CD4-positive, alpha-beta memory T cell (primary cell): ENCODE measurements at regions not wholly inside any gene's neighbourhood (a gene's known extent, or its start where the extent isn't known, plus 50 kb on each side); places are given as distances from the start of the nearest gene placed in this dataset.

ENCODE experiments used
- CTCF ChIA-PET: fragments of 350-600 bp; sonication (Branson Sonifier 250); formaldehyde crosslinking; loops from one replicate; lab custom pipeline; 2021; ENCODE audit warnings: inconsistent platforms; ENCODE audit not compliant: partially characterized antibody; lab: Charles Lee
- POLR2A ChIA-PET: fragments of 350-600 bp; sonication (Branson Sonifier 250); formaldehyde crosslinking; loops from one replicate; lab custom pipeline; 2021; ENCODE audit not compliant: partially characterized antibody; lab: Charles Lee
- DNase-seq, 5 donors: peaks; one replicate each; pipeline versions ENCODE4 v3.0.0 to v3.0.0-alpha.2; 2020 to 2022; ENCODE audit warnings: mixed read lengths in 1 of 5
- H3K27ac ChIP-seq: one replicate; pipeline ENCODE4 v1.7.0; 2013; ENCODE audit warnings: low read depth, low read length
- H3K27me3 ChIP-seq: 2 replicates; pipeline ENCODE4 v1.7.0; 2013; ENCODE audit warnings: mild to moderate bottlenecking, low read length, moderate library complexity; ENCODE audit not compliant: insufficient read depth
- H3K36me3 ChIP-seq: 2 replicates; pipeline ENCODE4 v1.7.0; 2013; ENCODE audit warnings: mild to moderate bottlenecking, low read length, moderate library complexity; ENCODE audit not compliant: insufficient read depth
- H3K4me1 ChIP-seq: 2 replicates; pipeline ENCODE4 v1.7.0; 2013; ENCODE audit warnings: mild to moderate bottlenecking, low read length, moderate library complexity; ENCODE audit not compliant: insufficient read depth
- H3K4me3 ChIP-seq, 2 donors: one replicate each; pipeline ENCODE4 v1.7.0; 2013; ENCODE audit warnings: low read length in 2 of 2, mild to moderate bottlenecking in 1 of 2
- H3K9me3 ChIP-seq, 2 donors: one replicate each; pipeline ENCODE4 v1.7.0; 2013; ENCODE audit warnings: low read length in 2 of 2, control low read depth in 1 of 2; ENCODE audit not compliant: control insufficient read depth in 1 of 2
- H3K27ac Mint-ChIP-seq, 7 donors: one replicate each; pipeline ENCODE4 v1.8.0; 2020 to 2021; ENCODE audit warnings: mixed read lengths in 7 of 7, mild to moderate bottlenecking in 6 of 7, inconsistent platforms in 3 of 7, moderate library complexity in 3 of 7
- H3K27me3 Mint-ChIP-seq, 2 donors: one replicate each; pipeline ENCODE4 v1.8.0; 2020 to 2021; ENCODE audit warnings: mixed read lengths in 2 of 2
- H3K36me3 Mint-ChIP-seq, 2 donors: one replicate each; pipeline ENCODE4 v1.8.0; 2020 to 2021; ENCODE audit warnings: mixed read lengths in 2 of 2, inconsistent platforms in 1 of 2, mild to moderate bottlenecking in 1 of 2
- H3K4me1 Mint-ChIP-seq, 4 donors: one replicate each; pipeline ENCODE4 v1.8.0; 2020 to 2021; ENCODE audit warnings: mixed read lengths in 4 of 4, mild to moderate bottlenecking in 1 of 4
- H3K4me3 Mint-ChIP-seq, 8 donors: one replicate each; pipeline ENCODE4 v1.8.0; 2020 to 2021; ENCODE audit warnings: mixed read lengths in 8 of 8, mild to moderate bottlenecking in 7 of 8, moderate library complexity in 6 of 8, inconsistent platforms in 3 of 8
- H3K9me3 Mint-ChIP-seq, 8 donors: one replicate each; pipeline ENCODE4 v1.8.0; 2020 to 2021; ENCODE audit warnings: mixed read lengths in 8 of 8, mild to moderate bottlenecking in 5 of 8, inconsistent platforms in 3 of 8, moderate library complexity in 1 of 8
- intact Hi-C: fragments of 100-400 bp; cut with micrococcal nuclease; formaldehyde crosslinking; loops from one replicate; pipeline ENCODE4 v1.15.1; 2023

DNA sequence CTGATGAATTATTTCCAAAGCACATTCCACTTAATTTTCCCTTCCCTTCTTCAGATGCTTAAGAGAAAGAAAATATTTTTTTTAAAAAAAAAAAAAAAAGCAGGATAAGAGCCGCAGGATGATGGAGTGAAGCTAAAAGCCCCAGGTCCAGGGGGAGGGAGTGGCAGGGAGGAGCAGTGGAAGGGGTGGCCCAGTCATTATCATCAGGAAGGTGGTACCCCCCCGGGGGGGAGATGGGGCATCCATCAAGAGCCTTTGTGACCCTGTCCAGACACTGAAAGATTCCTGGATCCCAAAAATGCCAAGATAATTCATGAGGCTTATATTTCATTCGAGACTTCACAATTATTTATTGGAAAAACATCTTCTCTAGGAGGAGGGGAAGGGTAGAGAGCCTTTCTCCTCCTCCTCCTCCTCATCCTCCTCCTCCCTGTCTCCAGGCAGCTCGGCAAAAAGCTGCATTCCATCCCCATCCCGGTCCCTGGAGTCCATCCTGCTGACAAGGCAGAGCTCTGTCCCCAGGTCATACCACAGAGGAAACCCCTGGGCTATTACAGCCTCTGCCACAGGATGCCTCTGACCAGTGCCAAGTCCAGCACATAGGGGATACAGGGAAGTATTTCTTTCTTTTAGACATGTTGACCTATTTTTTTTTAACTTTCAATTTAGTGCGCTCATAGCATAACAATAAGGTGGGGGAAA lies 125.3 kb downstream of the TWIST2 start:
- Histone ChIP-seq H3K27me3 (no peaks in the 10 kb centered on the region), H3K36me3 (no peaks in the 10 kb centered on the region), H3K9me3 (peaks cover 0 to 4% of the 10 kb centered on the region in 2 donors), H3K27ac (no peak overlapping the region), H3K4me1 (no peaks in the 10 kb centered on the region), H3K4me3 (no peak overlapping the region)
- no peaks in the 10 kb centered on the region for H3K4me1 Mint-ChIP-seq
- DNase-seq: no peak
- peaks cover 0 to 22% (median 14%) of the 10 kb centered on the region in 8 donors for H3K9me3 Mint-ChIP-seq
- H3K4me3 Mint-ChIP-seq: no peak overlapping the region
- no peak overlapping the region for H3K27ac Mint-ChIP-seq
- H3K36me3 Mint-ChIP-seq: peaks cover 0 to 4% of the 10 kb centered on the region in 2 donors
- ChIA-PET CTCF (interaction anchor here (1.3 kb wide), 1 partner anchor 10 kb away, joined by 6 read pairs; no protein-coding TSS in a partner anchor), POLR2A (no interaction called here)
- peaks cover 6 to 19% of the 10 kb centered on the region in 2 donors for H3K27me3 Mint-ChIP-seq
- intact Hi-C loops: no loop called here

DNA sequence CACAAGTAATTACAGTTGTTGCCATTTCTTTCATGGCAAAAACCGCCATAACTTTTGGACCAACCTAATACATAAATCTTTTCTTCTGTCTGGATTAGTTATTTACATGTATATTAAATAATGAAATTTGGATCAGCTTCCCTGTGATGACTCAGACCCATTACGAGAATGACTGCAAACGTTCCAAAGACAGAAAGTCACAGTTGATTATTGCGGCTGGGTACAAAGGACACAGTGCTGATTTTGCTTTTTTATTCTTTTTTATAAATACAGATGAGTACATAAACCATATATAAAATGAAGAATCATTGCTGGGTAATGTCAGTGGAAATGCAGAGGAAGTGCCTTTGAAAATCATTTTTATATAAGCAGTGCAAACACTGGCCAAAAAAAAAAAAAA lies 126.2 kb downstream of the TWIST2 start:
- no peak overlapping the region for H3K4me3 Mint-ChIP-seq
- CTCF ChIA-PET: interaction anchor here (0.7 kb wide), 1 partner anchor 885 kb away, joined by 3 read pairs; no protein-coding TSS in a partner anchor

DNA sequence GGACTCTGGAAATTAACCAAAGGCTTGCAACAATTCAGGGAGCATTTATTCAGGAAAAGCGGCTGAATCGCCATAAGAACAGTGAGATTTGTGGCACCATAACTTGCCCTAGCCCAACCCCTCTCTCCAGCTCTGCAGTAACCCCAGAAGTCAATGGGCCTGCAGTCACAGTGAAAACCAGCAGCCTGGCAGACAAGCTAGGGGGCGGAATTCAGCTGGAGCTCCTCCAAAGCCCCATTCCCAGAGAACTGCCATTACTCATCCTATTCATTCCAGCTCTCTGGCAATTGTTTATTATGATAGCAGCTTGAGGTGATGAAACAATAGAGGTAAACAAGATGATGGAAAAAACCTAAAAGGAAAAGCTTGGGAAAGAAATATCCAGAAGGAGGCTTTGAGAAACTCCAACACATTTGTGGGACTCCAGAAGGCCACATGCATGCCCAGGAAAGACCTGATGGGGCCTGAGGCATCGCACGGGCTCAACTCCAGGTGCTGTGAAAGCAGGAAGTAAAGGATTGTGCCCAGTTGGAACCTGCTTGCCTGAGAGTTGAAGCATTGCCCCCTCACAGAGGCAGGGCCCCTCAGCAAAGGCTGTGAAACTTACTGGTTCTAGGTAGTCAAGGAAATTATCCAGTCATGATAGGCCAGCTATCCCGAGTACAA lies 126.7 kb downstream of the TWIST2 start:
- Histone ChIP-seq H3K27me3 (no peaks in the 10 kb centered on the region), H3K36me3 (no peaks in the 10 kb centered on the region), H3K9me3 (peaks cover 0 to 4% of the 10 kb centered on the region in 2 donors), H3K4me1 (no peaks in the 10 kb centered on the region), H3K27ac (no peak overlapping the region), H3K4me3 (no peak overlapping the region)
- DNase-seq: no peak
- ChIA-PET POLR2A (no interaction called here), CTCF (interaction anchor here (0.7 to 1.3 kb wide), 2 partner anchors 10 to 885 kb away, joined by 3 read pairs; no protein-coding TSS in a partner anchor)
- peaks cover 0 to 4% of the 10 kb centered on the region in 2 donors for H3K36me3 Mint-ChIP-seq
- H3K9me3 Mint-ChIP-seq: peaks cover 0 to 24% (median 15%) of the 10 kb centered on the region in 8 donors
- peaks cover 4 to 15% of the 10 kb centered on the region in 2 donors for H3K27me3 Mint-ChIP-seq
- H3K4me3 Mint-ChIP-seq: no peak overlapping the region
- no peaks in the 10 kb centered on the region for H3K4me1 Mint-ChIP-seq
- intact Hi-C loops: no loop called here
- no peak overlapping the region for H3K27ac Mint-ChIP-seq

More for the DNA sequence above, 126.2 kb downstream of the TWIST2 start:
- Mint-ChIP-seq H3K27ac (no peak overlapping the region), H3K4me1 (no peaks in the 10 kb centered on the region), H3K27me3 (peaks cover 6 to 19% of the 10 kb centered on the region in 2 donors), H3K9me3 (peaks cover 0 to 22% (median 14%) of the 10 kb centered on the region in 8 donors), H3K36me3 (peaks cover 0 to 4% of the 10 kb centered on the region in 2 donors)
- H3K9me3 ChIP-seq: peaks cover 0 to 4% of the 10 kb centered on the region in 2 donors
- POLR2A ChIA-PET: no interaction called here
- H3K36me3 ChIP-seq: no peaks in the 10 kb centered on the region
- DNase-seq: no peak
- intact Hi-C loops: no loop called here
- no peak overlapping the region for H3K4me3 ChIP-seq
- H3K27me3 ChIP-seq: no peaks in the 10 kb centered on the region
- H3K27ac ChIP-seq: no peak overlapping the region
- no peaks in the 10 kb centered on the region for H3K4me1 ChIP-seq

DNA sequence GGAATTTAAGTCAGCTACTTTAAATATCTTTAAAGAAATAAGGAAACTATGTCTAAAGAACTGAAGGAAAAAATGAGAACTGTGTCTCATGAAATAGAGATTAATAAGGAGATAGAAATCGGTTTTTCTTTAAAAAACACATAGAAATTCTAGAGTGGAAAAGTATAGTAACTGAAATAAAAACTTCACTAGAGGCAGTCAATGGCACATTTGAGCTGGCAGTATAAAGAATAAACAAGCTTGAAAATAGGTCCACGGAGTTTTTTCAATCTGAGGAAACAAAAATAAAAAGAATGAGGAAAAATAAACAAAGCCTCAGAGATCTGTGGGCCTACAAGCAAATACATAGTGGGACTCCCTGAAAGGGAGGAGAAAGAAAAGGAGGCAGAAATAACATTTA lies 127.5 kb downstream of the TWIST2 start:
- no peaks in the 10 kb centered on the region for H3K4me1 Mint-ChIP-seq
- Histone ChIP-seq H3K4me3 (no peak overlapping the region), H3K4me1 (no peaks in the 10 kb centered on the region), H3K27me3 (no peaks in the 10 kb centered on the region), H3K27ac (no peak overlapping the region), H3K9me3 (peaks cover 0 to 4% of the 10 kb centered on the region in 2 donors), H3K36me3 (no peaks in the 10 kb centered on the region)
- ChIA-PET CTCF (interaction anchor here (1.3 kb wide), 1 partner anchor 9 kb away, joined by 3 read pairs; no protein-coding TSS in a partner anchor), POLR2A (no interaction called here)
- H3K9me3 Mint-ChIP-seq: peaks cover 0 to 26% (median 15%) of the 10 kb centered on the region in 8 donors
- no peak for DNase-seq
- peaks cover 0 to 4% of the 10 kb centered on the region in 2 donors for H3K36me3 Mint-ChIP-seq
- intact Hi-C loops: no loop called here
- peaks cover 4 to 16% of the 10 kb centered on the region in 2 donors for H3K27me3 Mint-ChIP-seq
- H3K27ac Mint-ChIP-seq: no peak overlapping the region
- no peak overlapping the region for H3K4me3 Mint-ChIP-seq

DNA sequence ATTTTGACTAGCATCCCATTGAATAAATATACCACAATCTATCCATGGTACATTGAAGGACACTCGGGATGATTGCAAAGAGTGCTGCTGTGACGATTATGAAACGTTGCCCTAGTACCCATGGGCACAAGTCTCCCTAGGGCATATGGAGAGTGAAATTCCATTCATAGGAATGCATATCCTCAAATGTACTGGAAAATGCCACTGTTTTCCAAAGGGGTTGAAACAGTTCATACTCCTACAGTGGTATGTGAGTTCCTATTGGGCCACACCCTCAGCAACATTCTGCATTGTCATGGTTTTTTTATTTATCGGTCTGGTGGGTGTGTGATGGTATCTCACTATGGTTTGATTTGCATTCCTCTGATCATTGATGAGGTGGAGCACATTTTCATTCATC lies 130.6 kb downstream of the TWIST2 start:
- intact Hi-C loops: no loop called here

DNA sequence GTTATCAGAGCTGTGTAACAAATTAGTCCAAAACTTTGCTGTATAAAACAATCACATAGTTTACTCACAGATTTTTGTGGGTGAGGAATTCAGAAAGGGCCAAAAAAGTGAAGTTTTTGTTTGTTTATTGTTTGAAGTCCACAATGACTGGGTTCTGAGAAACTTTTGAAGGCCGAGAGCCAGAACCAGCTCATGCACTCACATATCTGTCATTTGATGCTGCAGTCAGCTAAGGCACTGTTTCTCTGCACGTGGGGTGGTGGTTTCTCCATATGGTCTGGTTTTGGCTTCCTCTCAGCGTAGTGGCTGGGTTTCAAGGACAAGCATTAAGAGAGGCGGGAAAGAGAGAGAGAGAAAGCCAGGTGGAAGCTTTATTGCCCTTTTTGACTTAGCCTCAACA lies 131.8 kb downstream of the TWIST2 start:
- Mint-ChIP-seq H3K4me3 (no peak overlapping the region), H3K4me1 (no peaks in the 10 kb centered on the region), H3K27ac (no peak overlapping the region), H3K9me3 (peaks cover 0 to 26% (median 16%) of the 10 kb centered on the region in 8 donors), H3K36me3 (peaks cover 0 to 4% of the 10 kb centered on the region in 2 donors), H3K27me3 (peaks cover 4 to 10% of the 10 kb centered on the region in 2 donors)
- ChIA-PET CTCF (interaction anchor here (1.7 kb wide), 1 partner anchor 11 kb away, joined by 11 read pairs; no protein-coding TSS in a partner anchor), POLR2A (no interaction called here)
- DNase-seq: no peak
- H3K27ac ChIP-seq: no peak overlapping the region
- H3K27me3 ChIP-seq: no peaks in the 10 kb centered on the region
- H3K9me3 ChIP-seq: peaks cover 0 to 4% of the 10 kb centered on the region in 2 donors
- intact Hi-C loops: no loop called here
- H3K4me1 ChIP-seq: no peaks in the 10 kb centered on the region
- no peak overlapping the region for H3K4me3 ChIP-seq
- no peaks in the 10 kb centered on the region for H3K36me3 ChIP-seq

More for the DNA sequence above, 130.6 kb downstream of the TWIST2 start:
- ChIA-PET POLR2A (no interaction called here), CTCF (no interaction called here)
- peaks cover 6 to 10% of the 10 kb centered on the region in 2 donors for H3K27me3 Mint-ChIP-seq
- no peaks in the 10 kb centered on the region for H3K36me3 ChIP-seq
- H3K36me3 Mint-ChIP-seq: peaks cover 0 to 4% of the 10 kb centered on the region in 2 donors
- DNase-seq: no peak
- peaks cover 0 to 4% of the 10 kb centered on the region in 2 donors for H3K9me3 ChIP-seq
- no peaks in the 10 kb centered on the region for H3K27me3 ChIP-seq
- no peaks in the 10 kb centered on the region for H3K4me1 Mint-ChIP-seq
- H3K4me3 ChIP-seq: no peak overlapping the region
- H3K27ac Mint-ChIP-seq: no peak overlapping the region
- H3K4me3 Mint-ChIP-seq: no peak overlapping the region
- no peaks in the 10 kb centered on the region for H3K4me1 ChIP-seq
- no peak overlapping the region for H3K27ac ChIP-seq
- H3K9me3 Mint-ChIP-seq: peaks cover 0 to 26% (median 17%) of the 10 kb centered on the region in 8 donors
